Tibial nerve (tissue), 4 donors: ENCODE measurements at regions not wholly inside any gene's neighbourhood (a gene's known extent, or its start where the extent isn't known, plus 50 kb on each side); places are given as distances from the start of the nearest gene placed in this dataset.
"Not testable (repeated sequence)": the region's sequence is repeated elsewhere in the genome, so short reads cannot be mapped to it uniquely, and the experiment has no call there.

Source experiments
- CTCF ChIP-seq, 5 experiments: fragments of 200-600 bp in 3 of 5; fragments of 450-650 bp in 2 of 5; sonication (generic) in 3 of 5; IDR thresholded peaks; one replicate each; pipeline ENCODE4 v1.5.1; 2016 to 2019; ENCODE audit warnings: antibody characterized with exemption in 5 of 5, mild to moderate bottlenecking in 3 of 5, moderate library complexity in 2 of 5
- EP300 ChIP-seq, 2 donors: sonication (generic); formaldehyde crosslinking; IDR thresholded peaks; one replicate each; pipeline ENCODE4 v1.6.1; 2017; ENCODE audit warnings: antibody characterized with exemption in 2 of 2, mild to moderate bottlenecking in 1 of 2
- POLR2A ChIP-seq, 2 donors: fragments of 450-650 bp; IDR thresholded peaks; one replicate each; pipeline ENCODE4 v1.6.1; 2017; ENCODE audit warnings: antibody characterized with exemption in 2 of 2, mild to moderate bottlenecking in 2 of 2, moderate library complexity in 2 of 2

GRCh38 chr3:17860840-17861471, 118.5 kb upstream of the TBC1D5 start:
- TF ChIP-seq CTCF, EP300, POLR2A (IDR thresholded peaks at IDR 0.05): not testable (repeated sequence)
